SK-N-MC (cell line): ENCODE measurements at regions not wholly inside any gene's neighbourhood (a gene's known extent, or its start where the extent isn't known, plus 50 kb on each side); places are given as distances from the start of the nearest gene placed in this dataset.

Experiments
- EZH2 ChIP-seq: fragments of 200-600 bp; sonication (generic); IDR thresholded peaks from one replicate; pipeline ENCODE4 v1.6.1; 2017; ENCODE audit warnings: antibody characterized with exemption
- FOXP2 ChIP-seq: optimal IDR thresholded peaks from 2 replicates; pipeline ENCODE3; 2011; ENCODE audit warnings: mild to moderate bottlenecking, moderate library complexity; ENCODE audit not compliant: insufficient read depth; ENCODE audit errors: extremely low read length, control extremely low read depth
- POLR2AphosphoS5 ChIP-seq: IDR thresholded peaks from 2 replicates; pipeline ENCODE4 v1.6.1; 2012; ENCODE audit warnings: mild to moderate bottlenecking, low read depth, low read length, borderline replicate concordance

- no peak for TF ChIP-seq POLR2AphosphoS5
- no peak for TF ChIP-seq EZH2
- TF ChIP-seq FOXP2 = no peak
Measured at GRCh38 chr11:70501051-70501901, 102.9 kb downstream of the CTTN start.
